ENCODE measurements at regions not wholly inside any gene's neighbourhood (a gene's known extent, or its start where the extent isn't known, plus 50 kb on each side); places are given as distances from the start of the nearest gene placed in this dataset.

GRCh38 chr5:97919719-97920118, 736.7 kb upstream of the RIOK2 start:
- CTCF ChIA-PET, result no interaction called here
- Histone ChIP-seq H3K9me3 (ENCODE audit: control insufficient read depth, insufficient read depth, low read depth, low read length) (no peaks in the 10 kb centered on the region), H3K4me1 (ENCODE audit: control insufficient read depth, insufficient read depth, low read length) (no peaks in the 10 kb centered on the region), H3K36me3 (ENCODE audit: control insufficient read depth in 2 of 2, insufficient read depth in 1 of 2, low read length in 2 of 2) (no peaks in the 10 kb centered on the region), H3K27ac (ENCODE audit: extremely low read depth, low read depth, low read length) (no peak overlapping the region), H3K4me3 (ENCODE audit: low read depth, low read length) (no peak overlapping the region)
- POLR2A ChIA-PET, result no interaction called here
- TF ChIP-seq MYNN (tag by site-specific recombination; IDR thresholded peaks at IDR 0.05; ENCODE audit: borderline replicate concordance) (no peak), ZNF692 (tag by site-specific recombination; IDR thresholded peaks at IDR 0.05) (no peak), HOXD13 (CRISPR knock-in tag; IDR thresholded peaks at IDR 0.05; ENCODE audit: borderline replicate concordance) (no peak), ZNF416 (tag by site-specific recombination; IDR thresholded peaks at IDR 0.05) (no peak), ZNF2 (tag by site-specific recombination; IDR thresholded peaks at IDR 0.05) (no peak), CTCF (tag by site-specific recombination; IDR thresholded peaks at IDR 0.05) (no peak), ZNF148 (tag by site-specific recombination; IDR thresholded peaks at IDR 0.05; ENCODE audit: borderline replicate concordance) (no peak), MEIS1 (CRISPR knock-in tag; IDR thresholded peaks at IDR 0.05; ENCODE audit: borderline replicate concordance) (no peak), YY1 (tag by site-specific recombination; IDR thresholded peaks at IDR 0.05) (no peak), ZNF433 (tag by site-specific recombination; IDR thresholded peaks at IDR 0.05; ENCODE audit: low read depth) (no peak), KLF9 (tag by site-specific recombination; IDR thresholded peaks at IDR 0.05; ENCODE audit: low read depth) (no peak)
- TF ChIP-seq, protein P1, sequence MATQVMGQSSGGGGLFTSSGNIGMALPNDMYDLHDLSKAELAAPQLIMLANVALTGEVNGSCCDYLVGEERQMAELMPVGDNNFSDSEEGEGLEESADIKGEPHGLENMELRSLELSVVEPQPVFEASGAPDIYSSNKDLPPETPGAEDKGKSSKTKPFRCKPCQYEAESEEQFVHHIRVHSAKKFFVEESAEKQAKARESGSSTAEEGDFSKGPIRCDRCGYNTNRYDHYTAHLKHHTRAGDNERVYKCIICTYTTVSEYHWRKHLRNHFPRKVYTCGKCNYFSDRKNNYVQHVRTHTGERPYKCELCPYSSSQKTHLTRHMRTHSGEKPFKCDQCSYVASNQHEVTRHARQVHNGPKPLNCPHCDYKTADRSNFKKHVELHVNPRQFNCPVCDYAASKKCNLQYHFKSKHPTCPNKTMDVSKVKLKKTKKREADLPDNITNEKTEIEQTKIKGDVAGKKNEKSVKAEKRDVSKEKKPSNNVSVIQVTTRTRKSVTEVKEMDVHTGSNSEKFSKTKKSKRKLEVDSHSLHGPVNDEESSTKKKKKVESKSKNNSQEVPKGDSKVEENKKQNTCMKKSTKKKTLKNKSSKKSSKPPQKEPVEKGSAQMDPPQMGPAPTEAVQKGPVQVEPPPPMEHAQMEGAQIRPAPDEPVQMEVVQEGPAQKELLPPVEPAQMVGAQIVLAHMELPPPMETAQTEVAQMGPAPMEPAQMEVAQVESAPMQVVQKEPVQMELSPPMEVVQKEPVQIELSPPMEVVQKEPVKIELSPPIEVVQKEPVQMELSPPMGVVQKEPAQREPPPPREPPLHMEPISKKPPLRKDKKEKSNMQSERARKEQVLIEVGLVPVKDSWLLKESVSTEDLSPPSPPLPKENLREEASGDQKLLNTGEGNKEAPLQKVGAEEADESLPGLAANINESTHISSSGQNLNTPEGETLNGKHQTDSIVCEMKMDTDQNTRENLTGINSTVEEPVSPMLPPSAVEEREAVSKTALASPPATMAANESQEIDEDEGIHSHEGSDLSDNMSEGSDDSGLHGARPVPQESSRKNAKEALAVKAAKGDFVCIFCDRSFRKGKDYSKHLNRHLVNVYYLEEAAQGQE (tag by site-specific recombination; IDR thresholded peaks at IDR 0.05), result no peak

DNA sequence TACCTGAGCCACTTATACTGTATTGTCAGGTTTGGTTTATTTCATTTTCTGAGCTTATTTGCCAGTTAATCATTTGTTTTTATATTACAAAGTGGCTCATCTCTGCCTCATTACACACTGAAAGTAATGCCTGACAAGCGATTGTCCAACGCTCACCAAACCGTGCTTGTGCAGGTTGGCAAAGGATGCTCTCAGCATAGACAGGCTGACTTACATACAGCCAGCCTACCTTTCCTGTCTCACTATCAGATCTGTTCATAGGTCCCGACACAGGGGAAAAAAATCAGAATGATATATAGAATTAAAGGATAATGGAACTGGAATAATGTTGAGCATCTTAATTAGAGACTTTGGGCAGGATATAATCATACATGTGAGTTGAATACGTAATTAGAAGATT, 739.7 kb upstream of the RIOK2 start:
- Histone ChIP-seq H3K27ac (ENCODE audit: extremely low read depth, low read depth, low read length) (no peak overlapping the region), H3K36me3 (ENCODE audit: control insufficient read depth in 2 of 2, insufficient read depth in 1 of 2, low read length in 2 of 2) (no peaks in the 10 kb centered on the region), H3K4me1 (ENCODE audit: control insufficient read depth, insufficient read depth, low read length) (no peaks in the 10 kb centered on the region), H3K4me3 (ENCODE audit: low read depth, low read length) (no peak overlapping the region), H3K9me3 (ENCODE audit: control insufficient read depth, insufficient read depth, low read depth, low read length) (no peaks in the 10 kb centered on the region)
- ChIA-PET POLR2A (interaction anchor here (0.6 kb wide), 1 partner anchor 10 kb away, joined by 3 read pairs; no protein-coding TSS in a partner anchor), CTCF (no interaction called here)
- no peak for TF ChIP-seq HIC1 (tag by site-specific recombination; IDR thresholded peaks at IDR 0.05)
- no peak for TF ChIP-seq ZNF624 (tag by site-specific recombination; IDR thresholded peaks at IDR 0.05)
- no peak for TF ChIP-seq ZNF658 (tag by site-specific recombination; IDR thresholded peaks at IDR 0.05)
- TF ChIP-seq ZNF2 (tag by site-specific recombination; IDR thresholded peaks at IDR 0.05), result no peak
- TF ChIP-seq GLI4 (tag by site-specific recombination; IDR thresholded peaks at IDR 0.05), result no peak
- TF ChIP-seq CTCF (tag by site-specific recombination; IDR thresholded peaks at IDR 0.05), result no peak
- TF ChIP-seq, protein P2, sequence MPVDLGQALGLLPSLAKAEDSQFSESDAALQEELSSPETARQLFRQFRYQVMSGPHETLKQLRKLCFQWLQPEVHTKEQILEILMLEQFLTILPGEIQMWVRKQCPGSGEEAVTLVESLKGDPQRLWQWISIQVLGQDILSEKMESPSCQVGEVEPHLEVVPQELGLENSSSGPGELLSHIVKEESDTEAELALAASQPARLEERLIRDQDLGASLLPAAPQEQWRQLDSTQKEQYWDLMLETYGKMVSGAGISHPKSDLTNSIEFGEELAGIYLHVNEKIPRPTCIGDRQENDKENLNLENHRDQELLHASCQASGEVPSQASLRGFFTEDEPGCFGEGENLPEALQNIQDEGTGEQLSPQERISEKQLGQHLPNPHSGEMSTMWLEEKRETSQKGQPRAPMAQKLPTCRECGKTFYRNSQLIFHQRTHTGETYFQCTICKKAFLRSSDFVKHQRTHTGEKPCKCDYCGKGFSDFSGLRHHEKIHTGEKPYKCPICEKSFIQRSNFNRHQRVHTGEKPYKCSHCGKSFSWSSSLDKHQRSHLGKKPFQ (tag by site-specific recombination; IDR thresholded peaks at IDR 0.05), result no peak
- no peak for TF ChIP-seq ZNF548 (tag by site-specific recombination; IDR thresholded peaks at IDR 0.05)
